ENCODE measurements at regions not wholly inside any gene's neighbourhood (a gene's known extent, or its start where the extent isn't known, plus 50 kb on each side); places are given as distances from the start of the nearest gene placed in this dataset.

- no peak for TF ChIP-seq CTCF (IDR thresholded peaks at IDR 0.05; ENCODE audit: low read depth, low read length)
- DNase-seq (ENCODE audit: extremely low read depth, low read depth) = no peak
These were observed 179.7 kb downstream of the PTPN20 start for GRCh38 chr10:47090903-47091302.

GRCh38 chr10:47091421-47091820 is 180.2 kb downstream of the PTPN20 start:
- TF ChIP-seq CTCF (IDR thresholded peaks at IDR 0.05; ENCODE audit: low read depth, low read length) = no peak
- DNase-seq (ENCODE audit: extremely low read depth, low read depth) = no peak

GRCh38 chr10:47092376-47092775 is 181.1 kb downstream of the PTPN20 start:
- DNase-seq (ENCODE audit: extremely low read depth, low read depth) = no peak

GRCh38 chr10:47092831-47093230 is 181.6 kb downstream of the PTPN20 start:
- no peak for TF ChIP-seq CTCF (IDR thresholded peaks at IDR 0.05; ENCODE audit: low read depth, low read length)
- no peak for DNase-seq (ENCODE audit: extremely low read depth, low read depth)

More at GRCh38 chr10:47092376-47092775, 181.1 kb downstream of the PTPN20 start:
- no peak for TF ChIP-seq CTCF (IDR thresholded peaks at IDR 0.05; ENCODE audit: low read depth, low read length)

- no peak for TF ChIP-seq CTCF (IDR thresholded peaks at IDR 0.05; ENCODE audit: low read depth, low read length)
- DNase-seq (ENCODE audit: extremely low read depth, low read depth) = no peak
These were observed 182.9 kb downstream of the PTPN20 start for GRCh38 chr10:47094126-47094525.

GRCh38 chr10:47094636-47095035 is 183.4 kb downstream of the PTPN20 start:
- DNase-seq (ENCODE audit: extremely low read depth, low read depth) = no peak
- TF ChIP-seq CTCF (IDR thresholded peaks at IDR 0.05; ENCODE audit: low read depth, low read length) = no peak

- DNase-seq (ENCODE audit: extremely low read depth, low read depth) = no peak
- TF ChIP-seq CTCF (IDR thresholded peaks at IDR 0.05; ENCODE audit: low read depth, low read length) = no peak
These were observed 184.0 kb downstream of the PTPN20 start for GRCh38 chr10:47095211-47095610.

Data from AG09319 (cell line).